AG20443 (cell line): ENCODE measurements at regions not wholly inside any gene's neighbourhood (a gene's known extent, or its start where the extent isn't known, plus 50 kb on each side); places are given as distances from the start of the nearest gene placed in this dataset.
"Not testable (repeated sequence)": the region's sequence is repeated elsewhere in the genome, so short reads cannot be mapped to it uniquely, and the experiment has no call there.

Source experiments
- DNase-seq: peaks from one replicate; pipeline ENCODE4 v3.0.0; 2012; ENCODE audit warnings: low spot score, mixed read lengths

GRCh38 chr13:90253806-90254205 is 1093.7 kb upstream of the MIR17HG start:
- DNase-seq = no peak

- no peak for DNase-seq
Measured at GRCh38 chr13:90254437-90254836, 1093.0 kb upstream of the MIR17HG start.

GRCh38 chr13:90256746-90257145 is 1090.7 kb upstream of the MIR17HG start:
- no peak for DNase-seq

GRCh38 chr13:90258129-90258528 is 1089.4 kb upstream of the MIR17HG start:
- no peak for DNase-seq

GRCh38 chr13:90261343-90261742 is 1086.1 kb upstream of the MIR17HG start:
- DNase-seq = no peak

- DNase-seq = peak; percentile 9
Measured at GRCh38 chr13:90270226-90270625, 1077.3 kb upstream of the MIR17HG start.

- no peak for DNase-seq
Measured at GRCh38 chr13:90272356-90272755, 1075.1 kb upstream of the MIR17HG start.

GRCh38 chr13:90276216-90276615 is 1071.3 kb upstream of the MIR17HG start:
- no peak for DNase-seq

GRCh38 chr13:90278231-90278630 is 1069.3 kb upstream of the MIR17HG start:
- not testable (repeated sequence) for DNase-seq

- DNase-seq = no peak
Measured at GRCh38 chr13:90281709-90282108, 1065.8 kb upstream of the MIR17HG start.

GRCh38 chr13:90287521-90287920 is 1060.0 kb upstream of the MIR17HG start:
- DNase-seq = no peak

- DNase-seq = no peak
Measured at GRCh38 chr13:90293793-90294361, 1053.6 kb upstream of the MIR17HG start.

- no peak for DNase-seq
Measured at GRCh38 chr13:90299238-90299637, 1048.2 kb upstream of the MIR17HG start.

- no peak for DNase-seq
Measured at GRCh38 chr13:90300015-90300414, 1047.5 kb upstream of the MIR17HG start.

GRCh38 chr13:90302107-90302506 is 1045.4 kb upstream of the MIR17HG start:
- DNase-seq = peak; percentile 67

- DNase-seq = no peak
Measured at GRCh38 chr13:90305796-90306195, 1041.7 kb upstream of the MIR17HG start.

- no peak for DNase-seq
Measured at GRCh38 chr13:90307136-90307535, 1040.4 kb upstream of the MIR17HG start.

- no peak for DNase-seq
Measured at GRCh38 chr13:90308249-90308648, 1039.2 kb upstream of the MIR17HG start.

- no peak for DNase-seq
Measured at GRCh38 chr13:90311929-90312328, 1035.6 kb upstream of the MIR17HG start.

- no peak for DNase-seq
Measured at GRCh38 chr13:90315061-90315460, 1032.4 kb upstream of the MIR17HG start.

GRCh38 chr13:90320664-90321063 is 1026.8 kb upstream of the MIR17HG start:
- DNase-seq = no peak

- DNase-seq = no peak
Measured at GRCh38 chr13:90321281-90321931, 1026.1 kb upstream of the MIR17HG start.

- no peak for DNase-seq
Measured at GRCh38 chr13:90329641-90330040, 1017.8 kb upstream of the MIR17HG start.

- no peak for DNase-seq
Measured at GRCh38 chr13:90331974-90332373, 1015.5 kb upstream of the MIR17HG start.
